Stomach (tissue), 4 donors: ENCODE measurements at regions not wholly inside any gene's neighbourhood (a gene's known extent, or its start where the extent isn't known, plus 50 kb on each side); places are given as distances from the start of the nearest gene placed in this dataset.

Source experiments
- CTCF ChIP-seq, 7 experiments: fragments of 450-650 bp in 4 of 7; fragments of 200-600 bp in 3 of 7; sonication (generic) in 3 of 7; IDR thresholded peaks; one replicate each; pipeline ENCODE4 v1.5.1; 2016 to 2019; ENCODE audit warnings: antibody characterized with exemption in 7 of 7, control low read depth in 2 of 7, mild to moderate bottlenecking in 1 of 7
- EP300 ChIP-seq: sonication (generic); formaldehyde crosslinking; IDR thresholded peaks from one replicate; pipeline ENCODE4 v1.6.1; 2017; ENCODE audit warnings: antibody characterized with exemption
- POLR2A ChIP-seq, 4 donors: fragments of 450-650 bp; IDR thresholded peaks; one replicate each; pipeline ENCODE4 v1.6.1; 2016; ENCODE audit warnings: antibody characterized with exemption in 4 of 4, control low read depth in 2 of 4, mild to moderate bottlenecking in 1 of 4, moderate library complexity in 1 of 4

- TF ChIP-seq CTCF (IDR thresholded peaks at IDR 0.05) (no peak), POLR2A (IDR thresholded peaks at IDR 0.05) (no peak), EP300 (no peak)
Observed at GRCh38 chr14:28299227-28299626, 467.4 kb upstream of the FOXG1 start.
